Activated CD4-positive, alpha-beta T cell treated with anti-CD3 and anti-CD28 coated beads, Interleukin-2, Interleukin-6, amounts not matched to agents 100 ng/mL and 50 ng/mL, durations not matched to agents 16 hours and 8 hours (primary cell): ENCODE measurements at regions not wholly inside any gene's neighbourhood (a gene's known extent, or its start where the extent isn't known, plus 50 kb on each side); places are given as distances from the start of the nearest gene placed in this dataset.

Source experiments
- DNase-seq: peaks from one replicate; pipeline ENCODE4 v3.0.0-alpha.2; 2020

DNA sequence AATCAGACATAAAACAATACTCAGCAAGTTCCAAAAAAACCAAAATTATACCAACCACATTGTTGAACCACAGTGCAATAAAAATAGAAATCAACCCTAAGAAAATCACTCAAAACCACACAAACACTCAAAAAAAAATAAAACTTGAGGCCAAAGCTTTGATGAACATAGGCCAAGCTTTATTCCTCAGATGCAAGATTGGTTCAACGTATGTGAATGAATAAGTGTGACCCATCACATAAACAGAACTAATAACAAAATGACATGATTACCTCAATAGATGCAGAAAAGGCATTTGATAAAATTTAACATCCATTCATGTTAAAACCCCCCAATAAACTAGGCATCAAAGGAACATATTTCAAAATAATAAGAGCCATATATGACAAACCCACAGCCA is 506.1 kb upstream of the FZD8 start:
- no peak for DNase-seq

DNA sequence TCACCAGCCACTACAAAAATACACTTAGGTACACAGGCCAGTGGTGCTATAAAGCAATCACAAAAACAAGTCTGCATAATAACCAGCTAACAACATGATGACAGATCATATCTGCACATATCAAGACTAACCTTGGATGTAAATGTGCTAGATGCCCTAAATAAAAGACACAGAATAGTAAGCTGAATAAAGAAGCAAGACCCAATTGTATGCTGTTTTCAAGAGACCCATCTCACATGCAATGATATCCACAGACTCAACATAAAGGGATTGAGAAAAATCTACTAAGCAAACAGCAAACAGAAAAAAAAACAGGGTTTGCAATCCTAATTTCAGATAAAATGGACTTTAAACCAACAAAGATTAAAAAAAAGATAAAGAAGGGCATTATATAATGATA is 505.4 kb upstream of the FZD8 start:
- DNase-seq, result no peak

DNA sequence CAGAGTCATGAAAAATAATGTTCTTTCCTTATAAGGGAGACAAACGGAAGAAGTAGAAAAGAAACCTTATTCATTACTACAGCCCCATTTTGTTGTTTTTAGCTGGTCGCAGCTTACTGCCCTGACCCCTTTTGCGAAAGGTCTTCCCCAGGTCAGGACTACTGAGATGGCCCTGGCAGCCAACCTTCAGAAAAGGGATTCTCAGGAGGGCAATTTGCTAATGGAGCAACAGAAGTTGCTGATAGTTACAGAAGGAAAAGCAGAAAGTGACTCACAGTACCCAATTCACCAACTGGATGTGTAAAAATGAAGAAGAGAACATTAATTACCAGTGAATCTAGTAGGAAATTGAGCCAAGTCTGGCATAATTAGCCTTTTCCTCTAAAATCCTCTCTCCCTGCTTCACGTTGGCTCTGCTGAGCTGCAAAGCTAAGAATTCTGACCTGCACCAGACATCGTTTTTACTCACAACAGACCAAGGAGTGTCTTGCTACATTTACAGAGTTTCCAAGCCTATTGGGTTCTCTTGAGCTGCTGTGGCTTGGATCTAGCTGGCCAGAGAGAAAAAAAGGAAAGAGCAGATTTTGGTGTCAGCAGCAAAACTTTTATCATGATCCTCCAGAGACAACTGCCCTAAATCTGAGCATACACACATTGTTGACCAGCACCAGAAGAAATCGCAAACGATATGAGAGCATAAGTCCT is 499.9 kb upstream of the FZD8 start:
- DNase-seq, result no peak

DNA sequence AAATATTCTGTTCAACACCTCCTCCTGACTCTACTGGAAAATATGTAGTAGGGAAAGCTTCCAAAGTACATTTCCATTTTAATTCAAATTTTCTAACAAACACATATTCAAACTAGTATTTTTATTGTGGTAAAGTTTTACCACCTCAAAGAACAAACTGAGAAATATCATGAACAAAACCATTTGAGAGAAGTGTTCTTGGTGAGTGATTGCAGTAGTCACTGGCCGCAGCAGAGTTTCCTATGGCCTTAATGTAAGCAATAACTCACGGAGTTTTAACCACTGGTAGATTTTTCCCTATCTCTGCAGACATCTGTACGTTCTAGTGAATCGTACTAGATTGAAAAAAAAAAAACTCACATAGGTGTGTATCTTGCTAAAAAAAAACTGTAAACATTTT is 487.0 kb upstream of the FZD8 start:
- DNase-seq, result no peak

DNA sequence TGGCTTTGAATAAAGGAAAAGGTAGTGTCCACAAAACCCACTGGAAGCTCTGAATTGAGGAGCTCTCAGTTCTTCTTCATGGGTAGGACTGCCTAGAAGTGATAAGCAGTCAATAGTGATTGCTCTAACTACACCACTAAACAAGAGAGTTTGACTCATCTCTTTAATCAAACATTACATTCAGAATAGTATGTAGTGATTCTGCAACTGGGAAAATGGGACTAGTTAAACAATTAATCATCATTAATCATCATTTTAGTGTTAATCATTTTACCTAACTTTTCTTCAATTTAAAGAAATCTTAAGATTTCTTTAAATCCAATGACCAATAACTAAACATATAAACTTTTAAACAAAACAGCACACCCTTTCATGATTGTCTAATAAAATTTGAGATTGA is 484.0 kb upstream of the FZD8 start:
- no peak for DNase-seq

DNA sequence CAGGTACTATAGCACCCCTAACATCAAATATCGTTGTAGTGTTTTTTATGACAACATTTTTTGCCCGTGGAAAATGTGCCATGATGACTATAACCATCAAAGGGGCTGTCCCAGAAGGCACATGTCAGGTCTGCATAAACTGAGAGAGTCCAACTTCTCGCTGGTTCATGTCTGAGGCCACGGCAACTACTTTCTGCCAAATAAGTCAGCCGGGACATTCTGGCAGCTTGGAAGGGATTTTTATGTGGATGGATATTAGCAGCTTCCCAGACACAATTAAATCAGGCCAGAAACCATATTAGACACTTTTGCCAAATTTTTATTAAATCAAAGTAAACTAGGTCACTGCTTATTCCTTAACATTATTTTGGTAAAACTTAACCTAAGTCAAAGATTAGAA is 477.4 kb upstream of the FZD8 start:
- DNase-seq, result no peak

DNA sequence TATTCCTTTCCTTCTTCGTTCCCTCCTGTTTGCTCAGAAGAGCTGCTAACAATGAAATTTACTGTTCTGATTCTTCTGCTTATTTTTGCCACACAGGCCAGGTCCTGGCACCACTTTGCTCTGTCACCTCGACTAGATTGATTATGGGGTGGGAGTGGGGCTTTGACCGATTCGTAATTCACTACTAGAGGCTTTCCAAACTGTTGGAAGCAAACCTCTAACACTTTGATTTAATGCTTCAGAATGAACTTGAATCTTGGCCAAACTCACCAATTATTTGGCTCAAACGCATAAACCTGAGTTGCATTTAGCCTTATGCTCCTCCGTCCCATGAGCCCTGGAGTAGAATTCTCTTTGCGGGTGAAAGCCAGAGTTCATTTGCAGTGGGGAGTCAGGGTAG is 476.2 kb upstream of the FZD8 start:
- DNase-seq, result no peak

DNA sequence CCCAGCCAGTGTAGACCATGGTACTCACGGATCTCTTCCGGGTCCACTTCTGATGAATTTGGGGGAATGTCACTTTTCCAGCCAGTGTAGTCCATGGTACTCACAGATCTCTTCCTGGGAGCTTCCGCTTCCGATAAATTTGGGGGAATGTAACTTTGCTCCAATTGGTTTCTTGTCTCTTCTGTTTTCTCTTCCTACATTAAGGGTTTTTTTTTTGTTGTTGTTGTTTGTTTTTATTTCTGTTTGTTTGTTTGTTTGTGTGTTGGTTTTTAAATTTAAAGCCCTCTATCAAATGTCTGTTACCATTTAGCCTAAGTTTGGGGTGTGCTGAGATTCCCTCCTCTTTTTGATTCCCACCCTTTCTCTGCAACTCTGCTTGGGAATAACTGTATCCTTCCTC is 475.8 kb upstream of the FZD8 start:
- DNase-seq, result no peak

DNA sequence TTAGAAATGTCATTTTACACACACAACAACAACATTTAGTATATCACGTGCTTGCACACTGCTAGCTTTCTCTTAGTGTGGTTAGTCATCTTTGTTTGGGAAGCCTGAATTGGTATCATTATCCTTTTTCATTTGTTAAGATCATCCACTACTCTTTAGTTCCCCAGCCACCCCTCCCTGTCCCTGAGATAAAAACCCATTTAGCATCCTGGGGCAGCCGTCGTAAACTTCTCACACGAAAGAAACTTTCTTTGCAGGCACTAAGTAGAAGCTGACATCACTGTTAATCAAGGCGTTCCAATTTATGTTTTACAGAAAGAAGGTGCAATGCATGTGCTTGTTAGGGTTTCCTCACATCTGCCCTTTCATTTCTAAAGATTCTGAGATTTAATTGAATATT is 475.1 kb upstream of the FZD8 start:
- DNase-seq, result no peak

DNA sequence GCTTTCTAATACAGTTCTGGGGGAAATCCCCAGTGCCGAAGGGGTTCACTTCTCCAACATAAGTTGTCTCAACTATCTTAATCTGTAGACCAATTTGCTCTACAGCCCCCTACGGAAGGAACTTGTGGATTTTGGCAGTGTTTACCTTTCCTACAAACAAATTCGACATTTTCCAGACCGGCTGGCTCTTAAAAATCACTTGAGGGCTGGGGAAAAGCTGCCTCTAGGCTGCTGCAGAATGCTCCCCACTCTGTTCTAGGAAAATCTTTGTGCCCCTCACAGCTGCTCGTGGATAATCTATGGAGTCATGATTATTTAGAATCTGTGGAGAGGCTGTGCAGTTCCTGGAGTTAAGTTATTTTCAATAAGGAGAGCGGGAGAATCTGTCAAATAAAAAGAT is 474.6 kb upstream of the FZD8 start:
- DNase-seq, result no peak

DNA sequence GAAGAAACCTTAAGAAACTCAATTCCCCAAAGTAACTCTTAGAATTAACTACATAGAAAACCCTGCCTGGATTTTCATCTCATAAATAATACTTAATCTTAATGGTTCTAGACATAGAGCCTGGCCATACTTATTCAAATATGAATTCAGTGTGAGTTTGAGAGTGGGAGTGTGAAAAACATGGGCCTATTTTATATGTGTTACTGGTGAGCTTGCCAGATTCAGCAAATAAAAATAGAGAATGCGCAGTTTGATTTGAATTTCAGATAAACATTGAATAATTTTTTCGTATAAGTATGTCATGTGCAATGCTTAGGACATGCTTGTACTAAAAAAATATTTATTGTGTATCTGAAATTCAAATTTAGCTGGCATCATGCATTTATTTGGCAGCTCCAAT is 473.9 kb upstream of the FZD8 start:
- DNase-seq, result no peak

DNA sequence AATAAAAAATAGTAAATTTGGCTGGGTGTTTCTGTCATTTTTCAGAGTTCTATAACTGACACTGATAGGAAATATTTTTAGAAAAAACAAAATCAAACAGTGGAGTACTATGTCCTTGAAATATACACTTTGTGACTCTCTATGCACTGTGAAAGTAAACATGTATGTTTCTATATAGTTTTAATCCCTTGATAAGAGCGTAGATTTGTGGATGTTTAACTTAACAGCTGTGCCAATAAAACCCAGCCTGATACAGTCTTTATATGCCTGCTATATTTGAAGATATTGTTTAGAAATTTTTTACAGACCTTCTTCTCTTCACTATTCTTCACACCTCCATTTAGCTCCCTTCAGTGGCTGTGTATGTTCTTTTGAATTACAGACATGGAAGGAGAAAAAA is 473.3 kb upstream of the FZD8 start:
- DNase-seq, result no peak

DNA sequence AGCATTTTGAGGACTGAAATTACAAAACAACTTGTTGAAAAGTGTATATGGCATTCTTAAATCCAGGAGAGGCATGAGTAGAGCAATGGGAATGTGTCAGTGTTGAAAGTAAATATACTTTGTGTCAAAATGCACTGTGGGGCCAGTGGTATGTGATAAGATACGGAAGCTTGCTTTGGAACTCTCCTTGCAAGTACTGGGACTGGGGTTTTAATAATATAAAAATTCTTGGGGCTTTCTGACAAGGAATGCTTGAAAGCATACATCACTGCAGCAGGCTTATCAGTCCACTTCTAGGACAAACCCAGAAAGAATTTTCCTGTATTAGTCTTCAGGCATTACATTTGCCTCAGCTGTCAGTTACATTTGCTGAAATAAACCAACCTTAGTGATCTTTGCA is 472.8 kb upstream of the FZD8 start:
- no peak for DNase-seq

DNA sequence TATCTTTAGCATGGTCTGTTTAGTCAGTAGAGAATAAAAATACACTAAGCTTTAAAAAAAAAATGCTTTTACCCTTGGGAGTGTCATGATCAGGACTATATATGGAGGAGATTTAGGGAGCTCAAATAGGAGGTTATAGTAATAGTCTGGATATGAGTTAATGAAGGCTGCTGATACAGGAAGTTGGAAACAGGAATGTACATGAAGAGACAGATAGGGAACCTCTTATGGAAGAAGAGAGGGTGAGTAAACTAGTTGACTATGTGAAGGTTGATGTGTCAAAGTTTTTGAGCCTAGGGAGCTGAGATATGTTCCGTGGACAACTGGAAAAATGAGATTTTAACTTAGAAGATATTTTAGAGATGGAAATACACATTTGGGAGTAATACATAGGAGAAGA is 472.0 kb upstream of the FZD8 start:
- DNase-seq, result no peak

DNA sequence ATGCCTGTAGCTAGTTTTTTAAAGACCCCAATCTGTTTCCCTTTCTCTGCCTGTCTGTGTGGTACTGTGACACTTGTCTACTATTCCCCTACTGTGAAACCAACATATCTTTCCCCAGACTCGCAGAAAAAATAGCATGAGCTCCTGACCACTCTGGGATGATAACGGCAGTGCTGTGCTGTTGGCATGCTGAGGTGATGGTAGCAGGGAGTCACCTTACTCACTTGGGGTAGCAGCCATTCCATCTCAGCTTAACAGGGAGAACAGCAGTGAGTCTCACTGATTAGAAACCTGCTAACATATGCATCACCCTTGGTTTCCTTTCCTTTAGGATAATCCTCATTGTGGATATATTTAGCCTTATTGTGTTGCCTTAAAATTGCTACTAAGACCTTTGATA is 469.6 kb upstream of the FZD8 start:
- DNase-seq, result no peak

DNA sequence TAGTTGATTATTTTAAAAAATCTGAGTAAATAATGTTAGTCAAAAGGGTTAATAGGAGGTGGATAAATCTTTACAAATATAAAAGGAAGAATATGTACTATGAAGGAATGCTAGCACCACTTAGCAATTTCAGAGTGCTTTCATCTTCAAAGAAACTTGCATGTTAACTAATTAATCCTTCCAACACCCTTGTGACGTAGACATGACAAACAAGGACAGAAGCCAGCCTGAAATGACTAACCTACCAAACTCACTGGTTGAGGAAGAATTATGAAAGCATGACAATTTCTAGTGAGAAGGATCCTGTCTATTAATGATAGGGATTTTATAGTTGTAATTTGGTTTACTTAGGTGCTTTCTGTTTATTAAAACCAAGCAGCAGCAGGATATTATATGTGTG is 468.0 kb upstream of the FZD8 start:
- DNase-seq, result no peak

DNA sequence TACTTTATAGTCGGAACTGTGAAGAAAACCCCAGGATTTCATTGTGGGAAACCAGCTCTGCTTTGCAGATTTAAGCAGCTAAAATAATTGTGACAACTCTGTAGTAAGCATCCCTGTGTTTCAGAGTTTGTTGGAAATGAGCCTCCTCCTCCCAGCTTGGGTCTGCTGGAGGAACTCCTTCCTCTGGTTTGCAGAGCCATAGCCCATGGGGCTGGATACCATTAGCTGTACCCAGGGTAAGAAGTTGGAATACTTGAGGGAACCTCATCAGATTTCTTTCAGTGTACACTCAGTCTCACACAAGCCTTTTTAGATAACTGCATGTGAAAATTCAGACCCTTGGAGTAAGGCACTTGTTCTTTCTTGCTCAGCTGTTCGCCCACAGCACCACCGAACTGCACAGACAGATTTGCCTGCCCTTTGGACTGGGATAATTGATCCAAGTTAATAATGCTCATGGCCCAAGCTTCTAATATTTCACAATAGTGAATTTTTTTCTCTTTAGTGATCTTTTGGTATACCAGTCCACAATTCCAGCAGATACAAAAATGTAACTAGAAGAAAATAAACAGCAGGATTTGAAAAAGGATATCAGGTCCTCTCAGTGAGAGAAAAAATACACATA is 467.4 kb upstream of the FZD8 start:
- no peak for DNase-seq

DNA sequence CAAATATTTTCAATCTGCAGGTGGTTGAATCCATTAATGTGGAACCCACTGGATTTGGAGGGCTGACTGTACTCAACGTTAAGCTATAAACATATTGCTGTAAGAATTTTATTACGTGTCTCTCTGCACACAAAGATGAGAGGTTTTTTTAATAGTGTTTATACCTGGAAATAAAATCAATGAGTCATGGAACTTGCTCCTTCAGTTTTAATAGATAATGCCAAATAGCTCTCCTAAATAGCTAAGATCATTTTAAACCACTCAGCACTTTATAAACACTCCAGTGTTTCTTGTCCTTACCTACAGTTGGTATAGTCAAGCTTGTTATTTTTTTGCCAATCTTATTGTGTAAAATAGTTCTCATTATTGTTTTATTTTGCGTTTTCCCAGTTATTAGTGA is 455.6 kb upstream of the FZD8 start:
- DNase-seq, result no peak

DNA sequence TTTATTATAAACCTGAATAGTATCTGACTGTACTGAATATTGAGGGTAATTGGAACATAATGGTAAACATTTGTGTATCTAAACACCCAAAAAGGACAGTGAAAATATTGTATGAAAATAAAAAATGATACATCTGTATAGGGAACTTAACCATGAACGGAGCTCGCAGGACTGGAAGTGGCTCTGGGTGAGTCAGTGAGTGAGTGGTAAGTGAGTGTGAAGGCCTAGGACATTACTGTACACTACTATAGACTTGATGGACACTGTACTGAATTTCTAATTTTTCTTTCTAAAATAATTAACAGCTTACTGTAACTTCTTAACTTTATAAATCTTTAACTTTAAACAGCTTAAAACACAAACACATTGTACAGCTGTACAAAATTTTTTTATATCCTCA is 454.5 kb upstream of the FZD8 start:
- DNase-seq, result no peak

DNA sequence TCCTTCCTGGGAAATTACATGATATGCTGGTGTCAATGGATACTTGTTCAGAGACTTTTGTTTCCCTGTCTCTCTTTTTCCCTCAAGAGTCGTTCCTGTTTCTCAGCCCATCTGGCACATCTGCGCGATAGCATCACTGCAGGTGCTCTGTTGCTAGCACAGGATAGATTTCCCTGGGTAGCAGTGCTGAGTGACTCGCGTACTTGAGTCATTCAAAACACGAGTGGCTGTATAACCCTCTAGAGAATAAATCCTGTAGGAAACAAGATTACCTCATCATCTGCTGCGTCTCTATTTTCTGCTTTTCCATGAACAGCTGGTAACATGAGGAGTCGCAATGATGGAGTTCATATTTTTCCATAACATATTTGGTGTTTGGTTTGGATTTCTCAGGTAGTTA is 452.0 kb upstream of the FZD8 start:
- DNase-seq, result no peak

DNA sequence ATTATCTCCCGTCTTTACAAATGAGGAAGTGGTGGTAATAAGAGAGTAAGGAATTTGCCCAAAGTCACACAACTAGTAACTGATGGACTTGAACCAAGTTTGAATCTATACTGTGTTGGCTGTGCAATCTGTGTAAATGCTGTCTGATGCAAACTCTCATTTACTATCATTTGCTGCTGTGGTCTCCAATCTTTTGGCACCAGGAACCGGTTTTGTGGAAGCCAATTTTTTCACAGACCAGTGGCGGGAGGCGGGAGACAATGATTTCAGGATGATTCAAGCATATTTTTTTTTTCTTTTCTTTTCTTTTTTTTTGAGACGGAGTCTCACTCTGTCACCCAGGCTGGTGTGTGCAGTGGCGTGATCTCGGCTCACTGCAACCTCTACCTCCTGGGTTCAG is 450.0 kb upstream of the FZD8 start:
- DNase-seq, result no peak

DNA sequence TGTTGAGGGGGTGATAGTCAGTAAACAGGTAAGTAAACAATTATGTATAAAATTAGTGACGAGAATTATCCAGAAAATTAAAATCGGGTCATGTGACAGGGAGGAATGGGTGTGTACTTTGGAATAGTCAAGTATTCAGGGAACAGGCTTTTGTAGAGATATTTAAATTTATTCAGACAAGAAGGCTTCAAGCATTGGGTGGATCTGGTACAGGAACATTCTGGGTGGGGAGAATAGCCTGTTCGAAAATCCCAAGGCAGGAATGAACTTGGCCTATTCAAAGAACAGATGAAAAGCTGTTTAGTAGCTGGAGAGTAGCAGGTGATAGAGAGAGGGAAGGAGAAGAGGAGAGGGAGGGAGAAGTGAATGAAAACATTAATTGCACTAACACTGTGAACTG is 448.9 kb upstream of the FZD8 start:
- DNase-seq, result no peak

DNA sequence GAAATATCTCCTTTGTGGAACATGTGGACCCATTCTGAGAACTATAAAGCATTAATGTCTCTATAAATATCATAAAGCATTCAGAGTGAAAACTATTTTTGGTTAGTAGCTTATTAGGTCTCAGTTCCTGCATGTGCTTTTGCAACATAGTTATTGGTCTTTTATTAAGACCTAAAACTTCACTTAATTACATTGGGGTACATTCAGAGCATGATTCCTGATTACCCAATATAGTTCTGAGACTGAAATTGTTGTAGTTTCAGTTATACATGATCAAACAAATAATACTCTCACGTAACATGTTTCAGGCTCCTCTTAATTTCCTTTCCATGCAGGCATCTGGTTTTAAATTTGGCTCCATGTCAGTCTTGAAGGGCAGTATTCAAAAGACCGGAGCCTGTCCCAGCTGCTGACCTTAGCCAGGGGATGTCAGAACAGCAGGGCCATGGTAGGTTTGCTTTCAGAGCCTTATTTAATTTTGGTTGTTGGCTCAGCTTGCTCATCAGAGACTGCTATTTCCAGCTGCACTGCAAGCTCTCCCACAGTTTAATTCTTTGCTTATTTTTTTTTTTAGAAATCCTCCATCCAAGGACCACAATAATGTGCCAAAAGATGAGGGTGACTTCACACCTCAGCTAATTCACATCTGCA is 447.8 kb upstream of the FZD8 start:
- DNase-seq, result no peak
